A673 (cell line): ENCODE measurements at regions not wholly inside any gene's neighbourhood (a gene's known extent, or its start where the extent isn't known, plus 50 kb on each side); places are given as distances from the start of the nearest gene placed in this dataset.
A peak's percentile ranks its signal among the peaks of the same experiment; 100 is the strongest.

ENCODE experiments used
- BruUV-seq: library from RNA; stranded (reverse); fragments of 400-500 nt; replicated peaks from 2 replicates; lab custom pipeline; 2021; lab: Mats Ljungman, UMichigan
- CTCF ChIA-PET: fragments of 300-600 bp; sonication (Branson Sonifier 250); formaldehyde crosslinking; loops from one replicate; lab custom pipeline; 2022; ENCODE audit warnings: antibody characterized with exemption; lab: Charles Lee
- POLR2A ChIA-PET: fragments of 300-600 bp; sonication (Branson Sonifier 250); formaldehyde crosslinking; loops from one replicate; lab custom pipeline; 2022; ENCODE audit warnings: antibody characterized with exemption; ENCODE audit not compliant: low non-redundant PET; lab: Charles Lee
- DNase-seq: peaks from one replicate; pipeline ENCODE4 v3.0.0-alpha.2; 2015; ENCODE audit warnings: low spot score
- H3K27ac ChIP-seq: fragments of 200-600 bp; sonication (generic); 2 replicates; pipeline ENCODE4 v1.5.1; 2016; ENCODE audit warnings: mixed run types, low read depth, mild to moderate bottlenecking, mixed read lengths, antibody characterized with exemption, low read length; ENCODE audit not compliant: poor library complexity, severe bottlenecking
- H3K27me3 ChIP-seq: fragments of 200-600 bp; sonication (generic); replicated peaks from 2 replicates; pipeline ENCODE4 v1.6.1; 2017; ENCODE audit warnings: mixed run types, low read depth, mild to moderate bottlenecking, mixed read lengths, antibody characterized with exemption, low read length; ENCODE audit not compliant: insufficient read depth, poor library complexity
- H3K36me3 ChIP-seq: fragments of 200-600 bp; sonication (generic); 2 replicates; pipeline ENCODE4 v1.6.1; 2016; ENCODE audit warnings: mixed run types, mild to moderate bottlenecking, mixed read lengths, antibody characterized with exemption, low read length; ENCODE audit not compliant: insufficient read depth, poor library complexity, severe bottlenecking
- H3K4me1 ChIP-seq: fragments of 200-600 bp; sonication (generic); 2 replicates; pipeline ENCODE4 v1.6.1; 2017; ENCODE audit warnings: mixed run types, mild to moderate bottlenecking, mixed read lengths, antibody characterized with exemption, low read length; ENCODE audit not compliant: insufficient read depth, poor library complexity, severe bottlenecking
- H3K4me3 ChIP-seq: fragments of 200-600 bp; sonication (generic); 2 replicates; pipeline ENCODE4 v1.5.1; 2016; ENCODE audit warnings: low read depth, mixed run types, mild to moderate bottlenecking, mixed read lengths, low read length; ENCODE audit not compliant: poor library complexity, severe bottlenecking
- H3K9me3 ChIP-seq: fragments of 200-600 bp; sonication (generic); 2 replicates; pipeline ENCODE4 v1.6.1; 2016; ENCODE audit warnings: mixed run types, low read depth, mild to moderate bottlenecking, mixed read lengths, antibody characterized with exemption, low read length; ENCODE audit not compliant: poor library complexity, severe bottlenecking
- CTCF ChIP-seq: fragments of 300-800, 200-600 bp; sonication (generic); conservative IDR thresholded peaks from 2 replicates; pipeline ENCODE4 v1.5.1; 2017; ENCODE audit warnings: low read depth, mild to moderate bottlenecking, antibody characterized with exemption, low read length, moderate library complexity, mixed read lengths
- EZH2 ChIP-seq: fragments of 200-600 bp; sonication (generic); IDR thresholded peaks from 2 replicates; pipeline ENCODE4 v1.6.1; 2017; ENCODE audit warnings: borderline replicate concordance, low read depth, mild to moderate bottlenecking, mixed read lengths, antibody characterized with exemption, low read length; ENCODE audit not compliant: poor library complexity, severe bottlenecking
- intact Hi-C: fragments of 100-400 bp; cut with micrococcal nuclease; formaldehyde crosslinking; loops from one replicate; pipeline ENCODE4 v1.10.0; 2022; ENCODE audit not compliant: unreplicated experiment

- Histone ChIP-seq H3K27ac (no peak overlapping the region), H3K36me3 (peaks cover 4% of the 10 kb centered on the region), H3K4me1 (no peaks in the 10 kb centered on the region), H3K9me3 (no peaks in the 10 kb centered on the region), H3K27me3 (no peaks in the 10 kb centered on the region), H3K4me3 (no peak overlapping the region)
- intact Hi-C loops: no loop called here
- ChIA-PET CTCF (interaction anchor here (0.6 kb wide), 1 partner anchor 293 kb away, joined by 5 read pairs; no protein-coding TSS in a partner anchor), POLR2A (no interaction called here)
- TF ChIP-seq CTCF: peak; percentile 49
- no peak for TF ChIP-seq EZH2
- DNase-seq: peak; percentile 69
- no TSS peak for BruUV-seq
Observed at GRCh38 chr4:122224348-122224747, 72.2 kb downstream of the BLTP1 start.

GRCh38 chr4:122227202-122227601 lies 75.1 kb downstream of the BLTP1 start:
- Histone ChIP-seq H3K27ac (no peak overlapping the region), H3K36me3 (no peaks in the 10 kb centered on the region), H3K27me3 (no peaks in the 10 kb centered on the region), H3K4me1 (no peaks in the 10 kb centered on the region), H3K4me3 (no peak overlapping the region), H3K9me3 (no peaks in the 10 kb centered on the region)
- TF ChIP-seq CTCF: no peak
- TF ChIP-seq EZH2: no peak
- BruUV-seq: no TSS peak
- ChIA-PET CTCF (no interaction called here), POLR2A (no interaction called here)
- intact Hi-C loops: no loop called here
- no peak for DNase-seq

DNA sequence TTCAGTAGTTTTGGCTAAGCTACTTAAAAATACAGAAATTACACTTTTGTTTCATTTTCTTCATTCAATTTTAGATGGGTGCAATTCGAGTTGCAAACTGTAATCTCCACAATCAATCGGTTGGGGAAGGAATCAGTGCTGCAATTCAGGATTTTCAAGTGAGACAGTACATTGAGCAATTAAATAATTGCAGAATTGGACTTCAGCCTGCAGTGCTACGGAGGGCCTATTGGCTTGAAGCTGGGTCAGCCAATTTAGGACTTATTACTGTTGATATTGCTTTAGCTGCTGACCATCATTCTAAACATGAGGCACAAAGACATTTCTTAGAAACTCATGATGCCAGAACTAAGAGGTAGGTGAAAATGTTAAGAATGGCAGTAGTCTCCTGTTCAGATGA lies 77.7 kb downstream of the BLTP1 start:
- H3K36me3 ChIP-seq: no peaks in the 10 kb centered on the region

DNA sequence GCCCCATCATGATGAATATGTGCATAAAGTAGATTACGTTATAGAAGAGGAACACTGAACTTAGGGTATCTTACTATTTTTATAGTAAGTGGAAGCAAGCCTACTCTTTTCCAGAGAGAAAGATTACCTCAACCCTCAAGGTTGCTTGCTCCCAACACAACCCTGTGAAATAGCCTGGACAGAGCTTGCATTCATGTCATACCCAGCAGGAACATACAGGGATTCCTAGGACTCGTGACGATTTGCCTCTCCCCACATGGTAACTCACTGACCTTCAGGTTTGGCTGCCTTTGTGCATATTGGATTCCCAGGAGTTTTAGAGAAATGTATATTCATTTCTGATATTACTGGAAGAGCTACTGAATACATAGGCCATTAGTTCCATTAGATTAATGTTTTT lies 80.5 kb downstream of the BLTP1 start:
- POLR2A ChIA-PET: no interaction called here
- intact Hi-C loops: no loop called here
- no peak for DNase-seq
- no TSS peak for BruUV-seq
- Histone ChIP-seq H3K4me1 (no peaks in the 10 kb centered on the region), H3K27ac (no peak overlapping the region), H3K9me3 (no peaks in the 10 kb centered on the region), H3K36me3 (no peaks in the 10 kb centered on the region), H3K27me3 (no peaks in the 10 kb centered on the region), H3K4me3 (no peak overlapping the region)
- TF ChIP-seq EZH2 (no peak), CTCF (no peak)
- CTCF ChIA-PET: no interaction called here

More for the DNA sequence above, 77.7 kb downstream of the BLTP1 start:
- no peak for DNase-seq
- Histone ChIP-seq H3K4me3 (no peak overlapping the region), H3K27ac (no peak overlapping the region), H3K9me3 (no peaks in the 10 kb centered on the region), H3K27me3 (no peaks in the 10 kb centered on the region), H3K4me1 (no peaks in the 10 kb centered on the region)
- BruUV-seq: no TSS peak
- POLR2A ChIA-PET: no interaction called here
- TF ChIP-seq EZH2: no peak
- intact Hi-C loops: no loop called here
- CTCF ChIA-PET: no interaction called here
